GM21717 (cell line): ENCODE measurements at regions not wholly inside any gene's neighbourhood (a gene's known extent, or its start where the extent isn't known, plus 50 kb on each side); places are given as distances from the start of the nearest gene placed in this dataset.
"Not testable (repeated sequence)": the region's sequence is repeated elsewhere in the genome, so short reads cannot be mapped to it uniquely, and the experiment has no call there.

Experiments used
- ATAC-seq: cut with Tn5 transposase; IDR thresholded peaks from one replicate; pipeline ENCODE4 v1.9.1; 2021; ENCODE audit warnings: mild to moderate bottlenecking, moderate library complexity; ENCODE audit not compliant: unreplicated experiment

- ATAC-seq, result no peak
Measured at GRCh38 chr4:42824278-42824977, 68.1 kb upstream of the GRXCR1 start.

DNA sequence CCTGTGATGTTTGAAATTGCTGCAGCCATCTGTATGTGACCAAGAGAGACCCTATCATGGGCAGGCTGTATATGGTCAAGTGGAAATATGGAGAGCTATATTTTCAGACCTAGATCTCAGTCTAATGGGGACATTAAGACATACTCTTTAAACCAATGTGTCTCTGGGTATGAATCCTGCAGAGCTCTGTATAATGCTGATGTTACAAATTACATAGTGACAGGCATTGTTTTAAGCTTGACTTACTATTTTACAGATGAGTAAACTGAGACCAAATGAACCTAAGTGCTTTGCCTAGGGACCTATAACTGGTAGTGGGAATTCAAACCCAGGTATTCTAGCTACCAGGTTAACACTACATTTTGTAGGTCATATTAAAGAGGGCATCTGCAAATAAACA lies 71.3 kb upstream of the GRXCR1 start:
- ATAC-seq, result no peak

- ATAC-seq, result no peak
Measured at GRCh38 chr4:42819863-42820514, 72.5 kb upstream of the GRXCR1 start.

- ATAC-seq, result no peak
Measured at GRCh38 chr4:42817913-42818312, 74.6 kb upstream of the GRXCR1 start.

DNA sequence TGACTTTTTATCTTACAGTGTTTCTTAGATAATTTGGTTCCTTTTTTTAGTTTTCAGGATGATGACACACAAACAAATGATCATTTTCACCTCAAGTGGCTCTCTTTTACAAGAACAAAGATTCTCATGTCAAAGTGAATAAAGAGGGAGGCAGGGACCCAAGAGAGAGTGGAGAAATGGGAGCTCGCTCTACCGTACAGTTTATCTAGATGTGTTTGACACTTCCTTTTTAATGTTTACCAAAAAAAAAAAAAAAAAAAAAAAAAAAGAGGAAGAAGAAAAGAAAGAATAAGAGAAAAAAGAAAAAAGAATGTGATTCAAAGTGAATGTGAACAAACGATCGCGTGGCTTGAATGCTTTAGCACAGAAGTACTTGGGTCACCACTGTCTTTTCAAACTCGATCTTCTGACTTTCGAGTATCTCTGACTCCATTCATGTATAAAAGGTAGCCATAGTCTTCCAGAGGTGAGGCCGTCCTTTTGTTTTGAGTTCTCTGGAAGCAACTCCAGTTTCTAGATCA lies 75.6 kb upstream of the GRXCR1 start:
- ATAC-seq, result no peak

DNA sequence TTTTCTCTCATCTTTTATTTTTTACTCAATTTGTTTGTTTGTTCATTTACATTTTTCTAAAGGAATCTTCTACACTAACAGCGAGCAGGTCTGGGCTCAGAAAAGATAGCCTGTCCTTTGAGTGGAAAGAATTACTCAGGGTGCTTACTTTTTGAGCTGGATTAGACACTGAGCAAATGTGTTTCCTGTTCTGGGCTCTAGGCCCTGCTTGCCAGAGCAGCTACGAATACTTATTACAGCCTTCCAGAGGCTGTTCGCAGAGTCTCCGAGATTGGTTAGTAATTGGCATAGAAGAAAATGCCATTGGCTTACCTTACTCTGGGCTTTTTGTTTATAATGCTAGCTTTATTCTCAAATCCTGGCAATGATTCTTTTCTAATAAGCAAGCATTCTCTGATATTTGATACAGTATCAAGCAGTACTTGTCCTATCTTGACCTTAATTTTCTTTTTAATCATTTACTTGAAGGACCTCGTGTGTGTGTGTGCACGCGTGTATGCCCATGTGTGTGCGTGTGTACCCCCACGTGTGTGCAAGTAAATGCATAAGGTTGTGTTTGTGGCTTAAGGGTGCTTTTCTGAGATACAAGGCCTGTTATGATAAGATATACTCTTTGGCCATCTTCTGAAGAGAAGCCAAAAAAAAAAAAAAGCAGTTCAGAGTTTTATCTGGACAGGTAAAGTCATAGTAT lies 76.2 kb upstream of the GRXCR1 start:
- ATAC-seq, result no peak

- ATAC-seq, result no peak
Measured at GRCh38 chr4:42809419-42810084, 83.0 kb upstream of the GRXCR1 start.

DNA sequence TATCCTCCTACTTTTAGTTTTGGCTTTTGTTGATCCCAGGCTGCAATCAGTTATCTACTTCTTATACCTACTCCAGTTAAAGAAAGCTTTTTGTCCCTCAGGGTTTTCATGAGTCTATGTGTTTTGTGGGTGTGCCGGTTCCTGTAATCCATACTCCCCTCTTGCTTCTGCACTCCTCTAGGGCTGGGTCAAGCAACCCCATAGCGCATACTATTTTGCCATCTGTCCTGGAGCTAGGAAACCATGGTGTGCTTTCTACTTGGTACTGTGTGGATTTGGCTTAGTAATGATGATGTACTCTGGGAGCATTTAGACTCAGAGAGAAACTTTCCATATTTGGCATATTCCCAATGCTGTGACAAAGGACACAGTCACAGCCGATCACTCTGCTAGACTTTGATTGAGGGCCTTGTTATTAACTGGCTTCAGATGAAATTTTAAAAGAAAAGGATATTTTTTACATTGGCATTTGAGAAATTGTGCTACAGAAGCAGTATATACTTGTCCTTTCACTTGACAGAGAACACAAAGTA lies 86.1 kb upstream of the GRXCR1 start:
- no peak for ATAC-seq

- no peak for ATAC-seq
Measured at GRCh38 chr4:42789041-42789567, 103.4 kb upstream of the GRXCR1 start.

DNA sequence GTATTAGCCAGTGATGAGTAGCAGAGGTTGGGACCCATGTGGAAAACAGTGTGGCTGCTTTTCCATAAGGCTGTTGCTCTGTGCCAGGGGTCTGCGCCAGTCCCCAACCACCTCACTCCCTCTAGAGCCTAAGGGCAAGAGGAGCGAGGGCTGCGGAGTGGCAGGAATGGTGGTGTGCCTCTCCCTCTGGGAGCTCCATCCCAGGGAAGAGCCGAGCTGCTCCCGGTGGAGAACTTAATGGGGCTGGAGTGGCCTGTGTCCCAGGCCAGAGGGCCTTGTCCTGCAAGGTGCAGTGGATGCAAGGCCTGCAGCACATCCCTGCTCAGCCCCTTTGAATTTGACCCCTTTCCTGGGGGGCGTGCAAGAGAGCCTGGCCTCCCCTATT lies 105.4 kb upstream of the GRXCR1 start:
- no peak for ATAC-seq

GRCh38 chr4:42786350-42787078 lies 106.0 kb upstream of the GRXCR1 start:
- ATAC-seq, result no peak

DNA sequence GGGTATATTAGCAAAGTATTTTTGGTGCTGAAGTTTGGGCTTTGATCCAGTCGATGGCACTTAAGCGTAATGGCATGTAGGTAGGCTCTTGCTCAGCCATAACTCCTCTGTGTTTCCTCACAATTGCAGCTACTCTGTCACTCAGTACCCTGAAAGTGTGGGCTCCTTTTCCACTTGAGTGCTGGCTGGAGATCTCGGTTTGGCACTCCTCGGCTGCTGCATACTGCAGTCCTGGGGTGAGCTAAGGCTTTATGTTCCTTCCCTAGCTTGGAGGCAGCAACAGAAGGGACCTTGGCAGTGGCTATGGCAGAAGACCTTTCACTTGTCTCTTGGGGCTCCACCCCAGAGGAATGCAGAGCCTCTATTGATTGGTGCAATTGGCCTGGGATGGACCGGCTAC lies 106.7 kb upstream of the GRXCR1 start:
- ATAC-seq, result no peak

- ATAC-seq, result no peak
Measured at GRCh38 chr4:42781315-42781714, 111.2 kb upstream of the GRXCR1 start.

- ATAC-seq, result no peak
Measured at GRCh38 chr4:42778349-42778748, 114.2 kb upstream of the GRXCR1 start.

GRCh38 chr4:42768125-42768748 lies 111.3 kb upstream of the ATP8A1 start:
- no peak for ATAC-seq

GRCh38 chr4:42767669-42768068 lies 110.8 kb upstream of the ATP8A1 start:
- no peak for ATAC-seq

- no peak for ATAC-seq
Measured at GRCh38 chr4:42761804-42762203, 104.9 kb upstream of the ATP8A1 start.

GRCh38 chr4:42754965-42755364 lies 98.1 kb upstream of the ATP8A1 start:
- ATAC-seq, result not testable (repeated sequence)

DNA sequence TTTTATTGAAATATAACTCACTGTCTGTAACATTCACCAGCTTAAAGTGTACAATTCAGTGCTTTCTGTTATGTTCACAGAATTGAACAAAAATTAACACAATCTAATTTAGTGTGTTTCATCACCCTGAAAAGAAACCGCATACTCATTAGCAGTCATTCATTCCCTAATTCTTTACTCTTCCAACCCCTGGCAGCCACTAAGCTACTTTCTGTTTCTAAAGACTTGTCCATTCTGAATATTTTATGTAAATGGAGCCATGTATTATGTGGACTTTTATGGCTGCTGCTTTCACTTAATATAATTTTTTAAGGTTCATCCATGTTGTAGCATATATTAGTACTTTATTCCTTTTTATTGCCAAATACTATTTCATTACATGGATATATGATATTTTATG lies 94.7 kb upstream of the ATP8A1 start:
- ATAC-seq, result no peak

GRCh38 chr4:42750856-42751255 lies 94.0 kb upstream of the ATP8A1 start:
- no peak for ATAC-seq
